NOMO-1 treated with DMSO at 0.1 percent for 48 hours (cell line): ENCODE measurements at regions not wholly inside any gene's neighbourhood (a gene's known extent, or its start where the extent isn't known, plus 50 kb on each side); places are given as distances from the start of the nearest gene placed in this dataset.

ENCODE experiments used
- DNase-seq: peaks from one replicate; lab custom pipeline; 2025; ENCODE audit not compliant: unreplicated experiment; lab: John Stamatoyannopoulos, UW

GRCh38 chr12:124459852-124460645 lies 107.4 kb downstream of the NCOR2 start:
- DNase-seq = no peak

- DNase-seq = no peak
Observed at GRCh38 chr12:124458992-124459851, 108.2 kb downstream of the NCOR2 start.

- no peak for DNase-seq
Observed at GRCh38 chr12:124458220-124458991, 109.0 kb downstream of the NCOR2 start.

GRCh38 chr12:124457287-124458219 lies 109.9 kb downstream of the NCOR2 start:
- DNase-seq = peak; percentile 91

GRCh38 chr12:124456652-124457152 lies 110.7 kb downstream of the NCOR2 start:
- no peak for DNase-seq

GRCh38 chr12:124456133-124456651 lies 111.2 kb downstream of the NCOR2 start:
- no peak for DNase-seq

- DNase-seq = no peak
Observed at GRCh38 chr12:124455336-124455735, 112.1 kb downstream of the NCOR2 start.

- no peak for DNase-seq
Observed at GRCh38 chr12:124454735-124455134, 112.7 kb downstream of the NCOR2 start.

GRCh38 chr12:124454352-124454725 lies 113.1 kb downstream of the NCOR2 start:
- no peak for DNase-seq

GRCh38 chr12:124453419-124454351 lies 113.7 kb downstream of the NCOR2 start:
- DNase-seq = peak; percentile 96

- DNase-seq = no peak
Observed at GRCh38 chr12:124452576-124453331, 114.7 kb downstream of the NCOR2 start.

- no peak for DNase-seq
Observed at GRCh38 chr12:124451637-124452243, 115.7 kb downstream of the NCOR2 start.

GRCh38 chr12:124451016-124451415 lies 116.4 kb downstream of the NCOR2 start:
- DNase-seq = no peak

GRCh38 chr12:124450376-124450750 lies 117.0 kb downstream of the NCOR2 start:
- DNase-seq = no peak

- no peak for DNase-seq
Observed at GRCh38 chr12:124449623-124450375, 117.6 kb downstream of the NCOR2 start.

GRCh38 chr12:124448955-124449622 lies 118.3 kb downstream of the NCOR2 start:
- no peak for DNase-seq
